GM12873 (cell line): ENCODE measurements at regions not wholly inside any gene's neighbourhood (a gene's known extent, or its start where the extent isn't known, plus 50 kb on each side); places are given as distances from the start of the nearest gene placed in this dataset.

Experiments used
- TF ChIP-seq, protein P1 (sequence below): IDR thresholded peaks from 2 replicates; pipeline ENCODE4 v1.5.1; 2012; ENCODE audit warnings: low read depth, mild to moderate bottlenecking, moderate library complexity, low read length, control low read depth; ENCODE audit not compliant: insufficient read depth; ENCODE audit errors: missing control alignments

DNA sequence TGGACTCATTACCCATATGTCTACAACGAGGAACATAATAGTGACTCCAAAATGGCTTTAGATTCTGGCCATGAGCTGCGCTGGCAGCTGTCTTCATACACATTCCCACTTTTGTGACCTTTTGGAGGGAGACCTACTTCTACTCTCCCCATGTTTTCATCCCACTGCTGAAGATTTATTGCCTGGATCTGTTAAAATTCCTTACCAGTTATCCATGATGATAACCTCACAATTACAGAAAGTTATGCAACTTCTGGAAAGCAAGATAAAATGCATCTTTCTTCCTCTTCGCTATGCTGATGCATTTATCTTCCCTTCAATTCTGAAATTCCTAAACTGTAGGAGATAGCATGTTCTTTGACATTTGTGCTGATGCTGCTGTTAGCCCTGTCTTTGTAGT lies 855.3 kb downstream of the SLC4A3 start:
- TF ChIP-seq, protein P1, sequence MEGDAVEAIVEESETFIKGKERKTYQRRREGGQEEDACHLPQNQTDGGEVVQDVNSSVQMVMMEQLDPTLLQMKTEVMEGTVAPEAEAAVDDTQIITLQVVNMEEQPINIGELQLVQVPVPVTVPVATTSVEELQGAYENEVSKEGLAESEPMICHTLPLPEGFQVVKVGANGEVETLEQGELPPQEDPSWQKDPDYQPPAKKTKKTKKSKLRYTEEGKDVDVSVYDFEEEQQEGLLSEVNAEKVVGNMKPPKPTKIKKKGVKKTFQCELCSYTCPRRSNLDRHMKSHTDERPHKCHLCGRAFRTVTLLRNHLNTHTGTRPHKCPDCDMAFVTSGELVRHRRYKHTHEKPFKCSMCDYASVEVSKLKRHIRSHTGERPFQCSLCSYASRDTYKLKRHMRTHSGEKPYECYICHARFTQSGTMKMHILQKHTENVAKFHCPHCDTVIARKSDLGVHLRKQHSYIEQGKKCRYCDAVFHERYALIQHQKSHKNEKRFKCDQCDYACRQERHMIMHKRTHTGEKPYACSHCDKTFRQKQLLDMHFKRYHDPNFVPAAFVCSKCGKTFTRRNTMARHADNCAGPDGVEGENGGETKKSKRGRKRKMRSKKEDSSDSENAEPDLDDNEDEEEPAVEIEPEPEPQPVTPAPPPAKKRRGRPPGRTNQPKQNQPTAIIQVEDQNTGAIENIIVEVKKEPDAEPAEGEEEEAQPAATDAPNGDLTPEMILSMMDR: no peak

GRCh38 chr2:220489121-220489520 lies 861.7 kb downstream of the SLC4A3 start:
- TF ChIP-seq, protein P1: no peak

DNA sequence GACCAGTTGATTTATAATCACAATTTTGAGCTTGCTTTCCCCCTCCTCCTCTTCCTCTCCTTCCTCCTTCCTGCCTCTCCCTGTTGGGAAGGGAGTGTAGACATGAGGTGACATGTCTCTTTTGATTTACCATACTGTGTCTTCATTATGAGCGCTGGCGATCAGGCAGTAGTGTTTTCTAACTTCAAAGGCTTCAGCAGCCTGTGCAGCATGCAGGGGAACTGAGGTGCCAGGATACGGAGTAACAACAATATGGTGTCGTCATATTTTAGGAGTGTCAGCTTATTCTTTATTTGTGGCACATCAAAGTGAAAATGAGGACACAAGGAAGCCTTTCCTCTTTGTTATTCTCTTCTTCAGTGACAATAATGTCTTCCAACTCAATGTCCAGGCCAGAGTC lies 864.2 kb downstream of the SLC4A3 start:
- TF ChIP-seq, protein P1: no peak

DNA sequence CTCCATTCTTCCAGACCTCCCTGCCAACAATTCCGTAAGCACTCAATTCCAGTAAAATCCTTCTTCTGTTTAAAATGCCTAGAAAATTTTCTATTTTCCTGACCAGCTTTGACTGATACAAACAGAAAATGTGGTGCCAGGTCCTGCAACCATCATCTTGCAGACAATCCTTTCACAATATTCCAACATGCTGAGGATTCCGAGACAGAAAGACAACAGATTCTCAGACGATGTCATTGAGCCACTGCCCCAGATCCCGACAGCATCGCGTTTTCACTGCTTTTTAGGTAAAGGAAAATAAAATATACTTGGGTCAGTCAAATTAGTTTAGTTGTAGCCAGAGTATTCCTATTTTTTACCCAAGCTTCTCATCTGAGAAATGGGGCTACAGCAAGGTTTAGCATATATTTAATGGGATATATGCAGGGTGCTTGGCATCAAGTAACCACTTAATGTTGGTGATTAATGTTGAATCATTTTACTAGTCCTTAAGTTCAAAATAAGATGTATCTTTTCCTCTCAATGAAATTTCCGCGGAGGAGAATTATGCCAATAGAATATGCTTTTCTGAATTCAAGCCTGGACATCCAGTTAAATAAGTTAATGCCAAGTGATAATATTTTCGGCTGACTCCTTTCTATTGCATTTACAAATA lies 866.6 kb downstream of the SLC4A3 start:
- TF ChIP-seq, protein P1: no peak

GRCh38 chr2:220496513-220496912 lies 869.1 kb downstream of the SLC4A3 start:
- TF ChIP-seq, protein P1: no peak

DNA sequence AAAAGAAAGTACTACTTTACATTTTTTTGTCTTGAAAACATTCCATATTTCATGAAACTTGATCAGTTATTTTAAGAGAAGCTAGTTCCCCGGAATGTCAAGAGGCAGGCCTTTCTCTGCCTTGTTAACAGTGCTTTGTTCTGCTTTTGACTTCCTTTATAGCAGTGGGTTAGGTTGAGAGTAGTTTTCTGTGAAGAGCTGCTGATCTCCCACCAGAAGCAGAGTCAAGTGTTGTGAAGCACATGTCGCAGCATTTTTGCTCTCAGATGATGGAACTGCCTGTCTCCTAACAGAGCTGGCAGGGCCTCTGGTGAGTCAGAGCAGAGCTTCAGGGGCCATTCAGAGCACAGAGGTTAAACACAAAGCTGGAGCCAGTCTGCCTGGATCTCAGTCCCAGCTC lies 871.8 kb downstream of the SLC4A3 start:
- TF ChIP-seq, protein P1: no peak

DNA sequence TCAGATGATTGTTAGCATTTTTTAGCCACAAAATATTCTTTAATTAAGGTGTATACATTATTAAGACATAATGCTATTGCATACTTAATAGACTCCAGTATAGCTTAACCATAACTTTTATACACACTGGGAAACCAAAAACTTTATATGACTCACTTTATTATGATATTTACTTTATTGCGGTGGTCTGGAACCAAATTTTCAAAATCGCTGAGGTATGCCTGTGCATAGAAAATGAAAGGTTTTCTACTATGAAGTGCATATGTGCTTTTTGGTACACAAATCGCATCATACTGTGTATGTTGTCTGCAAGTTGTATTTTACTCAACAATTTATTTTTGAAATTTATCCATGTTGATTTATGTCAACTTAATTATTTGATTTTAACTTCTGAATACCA lies 875.1 kb downstream of the SLC4A3 start:
- TF ChIP-seq, protein P1: no peak
